ENCODE measurements at regions not wholly inside any gene's neighbourhood (a gene's known extent, or its start where the extent isn't known, plus 50 kb on each side); places are given as distances from the start of the nearest gene placed in this dataset.

DNA sequence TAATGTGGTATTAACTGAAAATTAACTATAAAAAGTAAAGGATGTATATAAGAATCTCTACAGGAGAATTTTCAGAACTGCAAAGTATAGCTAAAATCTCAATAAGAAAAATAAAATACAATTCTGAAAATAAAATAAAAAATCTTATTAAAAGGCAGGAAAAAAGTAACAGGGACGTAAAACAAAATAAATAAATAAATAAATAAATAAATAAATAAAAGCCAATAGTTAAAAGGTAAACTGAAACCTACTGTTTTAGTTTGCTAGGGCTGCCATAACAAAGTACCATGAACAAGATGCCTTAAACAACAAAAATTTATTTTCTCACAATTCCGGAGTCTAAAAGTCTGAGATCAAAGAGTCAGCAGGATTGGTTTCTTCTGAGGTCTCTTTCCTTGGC lies 140.6 kb downstream of the SPANXA1 start:
- intact Hi-C loops (cut with DNase I; ENCODE audit: low total_unique reads): no loop called here
- H3K36me3 ChIP-seq: no peaks in the 10 kb centered on the region
- TF ChIP-seq POLR2A (IDR thresholded peaks at IDR 0.05) (no peak), EP300 (IDR thresholded peaks at IDR 0.05) (no peak), POLR2AphosphoS5 (IDR thresholded peaks at IDR 0.05) (no peak), CTCF (IDR thresholded peaks at IDR 0.05) (no peak)
- no peak for DNase-seq
- H3K9me3 ChIP-seq: peaks cover 0 to 7% (median 2%) of the 10 kb centered on the region in 4 donors
- H3K27me3 ChIP-seq: no peaks in the 10 kb centered on the region
- WGBS, 5 donors: 91 to 95% (median 92%) methylated on average over 2 of the region's 2 CpGs
- no peak overlapping the region for H3K27ac ChIP-seq
- no peaks in the 10 kb centered on the region for H3K4me1 ChIP-seq
- no peak overlapping the region for H3K4me3 ChIP-seq

GRCh38 chrX:141439651-141440050 lies 144.9 kb downstream of the SPANXA1 start:
- Histone ChIP-seq H3K27me3 (no peaks in the 10 kb centered on the region), H3K4me3 (no peak overlapping the region), H3K4me1 (no peaks in the 10 kb centered on the region), H3K27ac (no peak overlapping the region), H3K36me3 (no peaks in the 10 kb centered on the region), H3K9me3 (peaks cover 0 to 4% (median 0%) of the 10 kb centered on the region in 4 donors)
- TF ChIP-seq POLR2AphosphoS5 (IDR thresholded peaks at IDR 0.05): no peak
- no peak for TF ChIP-seq EP300 (IDR thresholded peaks at IDR 0.05)
- no peak for TF ChIP-seq POLR2A (IDR thresholded peaks at IDR 0.05)
- no peak for TF ChIP-seq CTCF (IDR thresholded peaks at IDR 0.05)
- 47 to 92% (median 70%) methylated on average over 1 of the region's 1 CpG for WGBS, 5 donors
- intact Hi-C loops (cut with DNase I; ENCODE audit: low total_unique reads): no loop called here
- no peak for DNase-seq

- TF ChIP-seq EP300 (IDR thresholded peaks at IDR 0.05) (no peak), POLR2A (IDR thresholded peaks at IDR 0.05) (no peak), CTCF (IDR thresholded peaks at IDR 0.05) (no peak), POLR2AphosphoS5 (IDR thresholded peaks at IDR 0.05) (no peak)
- intact Hi-C loops (cut with DNase I; ENCODE audit: low total_unique reads): no loop called here
- H3K27ac ChIP-seq: no peak overlapping the region
- H3K4me1 ChIP-seq: no peaks in the 10 kb centered on the region
- H3K27me3 ChIP-seq: no peaks in the 10 kb centered on the region
- no peaks in the 10 kb centered on the region for H3K9me3 ChIP-seq
- H3K36me3 ChIP-seq: no peaks in the 10 kb centered on the region
- DNase-seq: no peak
- WGBS, 5 donors: 53 to 92% (median 80%) methylated on average over 1 of the region's 1 CpG
- H3K4me3 ChIP-seq: no peak overlapping the region
Measured at GRCh38 chrX:141415889-141416288, 168.6 kb downstream of the SPANXA1 start.

DNA sequence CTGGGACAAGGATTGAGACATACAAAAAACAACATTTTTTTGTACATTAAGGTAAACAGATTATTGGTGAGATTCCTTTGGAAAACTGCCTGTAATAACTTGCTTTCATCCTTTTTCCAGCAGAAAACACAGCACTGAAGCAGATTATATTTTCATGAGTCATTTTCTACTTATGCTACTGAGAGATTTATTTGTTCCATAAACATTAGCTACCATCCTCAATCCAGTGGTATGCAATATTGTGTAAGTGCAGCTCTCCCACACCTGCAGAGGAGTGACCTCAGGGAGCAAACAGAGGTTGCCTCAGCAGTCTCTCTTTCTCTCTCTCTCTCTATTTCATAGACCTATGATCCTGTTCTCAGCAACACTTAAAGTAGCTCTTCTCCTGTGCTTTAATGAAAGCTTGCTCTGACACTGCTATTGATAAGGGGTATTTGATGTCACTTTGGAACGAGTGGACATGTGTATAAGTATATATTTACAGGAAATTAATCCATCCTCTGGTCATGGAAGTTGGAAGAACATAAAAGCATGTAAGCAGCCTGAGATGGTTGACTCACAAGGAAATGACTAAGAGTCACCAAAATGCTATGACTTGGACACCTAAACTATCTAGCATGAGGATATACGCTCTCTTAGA lies 163.7 kb upstream of the SPANXC start:
- TF ChIP-seq EP300 (IDR thresholded peaks at IDR 0.05): no peak
- no peak for TF ChIP-seq POLR2AphosphoS5 (IDR thresholded peaks at IDR 0.05)
- TF ChIP-seq POLR2A (IDR thresholded peaks at IDR 0.05): no peak
- no peak for TF ChIP-seq CTCF (IDR thresholded peaks at IDR 0.05)
- no peak overlapping the region for H3K27ac ChIP-seq
- H3K36me3 ChIP-seq: no peaks in the 10 kb centered on the region
- H3K4me1 ChIP-seq: no peaks in the 10 kb centered on the region
- no peak for DNase-seq
- H3K4me3 ChIP-seq: no peak overlapping the region
- WGBS, 5 donors: 4 to 53% (median 43%) methylated on average over 2 of the region's 2 CpGs
- intact Hi-C loops (cut with DNase I; ENCODE audit: low total_unique reads): no loop called here
- peaks cover 0 to 4% (median 0%) of the 10 kb centered on the region in 3 donors for H3K27me3 ChIP-seq
- no peaks in the 10 kb centered on the region for H3K9me3 ChIP-seq
